CD4-positive, alpha-beta T cell (primary cell): ENCODE measurements at regions not wholly inside any gene's neighbourhood (a gene's known extent, or its start where the extent isn't known, plus 50 kb on each side); places are given as distances from the start of the nearest gene placed in this dataset.

Source experiments
- ATAC-seq: fragments of 200-7000 bp; cut with Tn5 transposase; one replicate; pipeline ENCODE4 v1.10.0; 2022; ENCODE audit warnings: mild to moderate bottlenecking; ENCODE audit not compliant: poor library complexity
- CTCF ChIA-PET: fragments of 350-600 bp; sonication (Branson Sonifier 250); formaldehyde crosslinking; loops from one replicate; lab custom pipeline; 2021; ENCODE audit warnings: antibody characterized with exemption, inconsistent platforms; lab: Charles Lee
- POLR2A ChIA-PET: fragments of 350-600 bp; sonication (Branson Sonifier 250); formaldehyde crosslinking; loops from one replicate; lab custom pipeline; 2021; ENCODE audit warnings: antibody characterized with exemption, inconsistent platforms; lab: Charles Lee
- DNase-seq, 14 experiments: peaks; one replicate each; pipeline ENCODE4 v3.0.0-alpha.2; 2013 to 2020; ENCODE audit warnings: mixed read lengths in 2 of 14
- H3K27ac ChIP-seq, 2 donors: one replicate each; pipeline versions ENCODE4 v1.5.1 to v1.7.0; 2013; ENCODE audit warnings: low read length in 2 of 2, low read depth in 1 of 2, mild to moderate bottlenecking in 1 of 2
- H3K27me3 ChIP-seq, 2 experiments: 1 replicate in 1 of 2; 2 replicates in 1 of 2; pipeline versions ENCODE4 v1.6.1 to v1.7.0; 2013; ENCODE audit warnings: low read length in 2 of 2, control low read depth in 1 of 2, mild to moderate bottlenecking in 1 of 2, moderate library complexity in 1 of 2; ENCODE audit not compliant: insufficient read depth in 2 of 2, control insufficient read depth in 1 of 2
- H3K36me3 ChIP-seq: one replicate; pipeline ENCODE4 v1.6.1; 2013; ENCODE audit warnings: low read length, control low read depth; ENCODE audit not compliant: insufficient read depth
- H3K4me1 ChIP-seq: one replicate; pipeline ENCODE4 v1.6.1; 2013; ENCODE audit warnings: low read length, control low read depth; ENCODE audit not compliant: insufficient read depth
- H3K4me3 ChIP-seq: one replicate; pipeline ENCODE4 v1.5.1; 2013; ENCODE audit warnings: mild to moderate bottlenecking, low read length, moderate library complexity
- H3K9me3 ChIP-seq, 2 experiments: 1 replicate in 1 of 2; 2 replicates in 1 of 2; pipeline versions ENCODE4 v1.6.1 to v1.7.0; 2013; ENCODE audit warnings: low read length in 2 of 2, mild to moderate bottlenecking in 2 of 2, control low read depth in 1 of 2, moderate library complexity in 1 of 2; ENCODE audit not compliant: control insufficient read depth in 1 of 2, insufficient read depth in 1 of 2
- H3K27ac Mint-ChIP-seq: one replicate; pipeline ENCODE4 v1.8.0; 2020; ENCODE audit warnings: mixed read lengths
- H3K27me3 Mint-ChIP-seq: one replicate; pipeline ENCODE4 v1.8.0; 2021; ENCODE audit warnings: mixed read lengths
- H3K36me3 Mint-ChIP-seq: one replicate; pipeline ENCODE4 v1.8.0; 2021; ENCODE audit warnings: low read depth, mixed read lengths
- H3K4me1 Mint-ChIP-seq: one replicate; pipeline ENCODE4 v1.8.0; 2021; ENCODE audit warnings: low read depth, mixed read lengths
- H3K4me3 Mint-ChIP-seq: one replicate; pipeline ENCODE4 v1.8.0; 2020; ENCODE audit warnings: mild to moderate bottlenecking, mixed read lengths
- H3K9me3 Mint-ChIP-seq: one replicate; pipeline ENCODE4 v1.8.0; 2020; ENCODE audit warnings: mixed read lengths
- CTCF ChIP-seq: fragments of 200-600 bp; IDR thresholded peaks from one replicate; pipeline ENCODE4 v1.8.0; 2022; ENCODE audit warnings: antibody characterized with exemption, mild to moderate bottlenecking
- intact Hi-C, 2 experiments: fragments of 100-400 bp; cut with DNase I in 1 of 2; cut with micrococcal nuclease in 1 of 2; formaldehyde crosslinking; loops; one replicate each; pipeline versions ENCODE4 v1.15.1 to v1.9.0; 2023 to 2025; cut with DNase I, micrococcal nuclease

DNA sequence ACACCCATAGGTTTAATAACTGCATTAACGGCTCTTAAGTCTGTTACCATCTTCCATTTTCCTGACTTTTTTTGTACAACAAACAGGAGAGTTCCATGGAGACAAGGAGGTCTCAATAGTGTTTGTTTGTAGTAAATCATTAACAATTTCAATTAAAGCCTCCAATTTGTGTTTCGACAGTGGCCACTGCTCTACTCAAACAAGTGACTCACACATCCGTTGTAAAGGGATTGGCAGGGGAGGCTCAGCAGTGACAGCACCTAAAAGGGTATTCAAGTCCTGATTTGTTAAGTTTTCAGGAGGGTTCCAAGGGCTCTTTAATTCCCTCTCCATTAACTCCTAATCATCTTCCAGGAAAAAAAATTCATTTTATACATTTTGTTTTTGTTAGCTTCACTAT lies 1454.2 kb downstream of the NLGN4Y start:
- Histone ChIP-seq H3K27me3 (no peaks in the 10 kb centered on the region), H3K27ac (no peak overlapping the region), H3K4me1 (no peaks in the 10 kb centered on the region), H3K9me3 (no peaks in the 10 kb centered on the region), H3K4me3 (no peak overlapping the region), H3K36me3 (no peaks in the 10 kb centered on the region)
- ChIA-PET CTCF (no interaction called here), POLR2A (no interaction called here)
- no peak for TF ChIP-seq CTCF
- DNase-seq (no peak), ATAC-seq (no peak)
- Mint-ChIP-seq H3K27me3 (no peaks in the 10 kb centered on the region), H3K4me3 (no peak overlapping the region), H3K27ac (no peak overlapping the region), H3K4me1 (no peaks in the 10 kb centered on the region), H3K9me3 (peaks cover 7% of the 10 kb centered on the region), H3K36me3 (no peaks in the 10 kb centered on the region)
- intact Hi-C loops: loop anchor here in 1 of 2 experiments (10.0 kb wide), 1 partner anchor 56 kb away; no protein-coding TSS in a partner anchor

GRCh38 chrY:15984651-15985398 lies 1460.5 kb downstream of the NLGN4Y start:
- no peaks in the 10 kb centered on the region for H3K9me3 Mint-ChIP-seq
- CTCF ChIA-PET: no interaction called here
- H3K4me1 Mint-ChIP-seq: no peaks in the 10 kb centered on the region
- no peaks in the 10 kb centered on the region for H3K9me3 ChIP-seq
- intact Hi-C loops: no loop called here
- no peaks in the 10 kb centered on the region for H3K4me1 ChIP-seq
- POLR2A ChIA-PET: no interaction called here
- H3K27ac Mint-ChIP-seq: no peak overlapping the region
- DNase-seq (no peak), ATAC-seq (no peak)
- H3K27me3 ChIP-seq: no peaks in the 10 kb centered on the region
- H3K4me3 Mint-ChIP-seq: no peak overlapping the region
- no peaks in the 10 kb centered on the region for H3K27me3 Mint-ChIP-seq
- no peak overlapping the region for H3K27ac ChIP-seq
- no peak for TF ChIP-seq CTCF
- H3K4me3 ChIP-seq: no peak overlapping the region
- no peaks in the 10 kb centered on the region for H3K36me3 ChIP-seq
- H3K36me3 Mint-ChIP-seq: no peaks in the 10 kb centered on the region

DNA sequence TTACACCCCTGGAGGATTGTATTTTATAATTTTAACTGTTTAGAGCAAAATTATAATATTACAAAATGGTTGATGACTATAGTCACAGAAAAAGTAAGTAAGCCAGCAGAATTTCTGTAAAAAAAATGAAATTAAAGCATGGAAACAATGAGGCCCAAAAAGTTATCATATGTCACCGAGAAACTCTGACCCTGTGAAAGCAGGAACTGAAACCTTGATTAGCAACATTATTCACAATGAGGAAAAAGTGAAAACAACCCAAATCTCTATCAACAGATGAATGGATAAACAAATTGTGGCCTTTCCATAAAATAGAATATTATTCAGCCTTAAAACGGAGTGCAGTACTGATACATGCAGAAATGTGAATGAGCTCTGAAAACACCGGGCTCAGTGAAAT lies 1471.7 kb downstream of the NLGN4Y start:
- Histone ChIP-seq H3K9me3 (no peaks in the 10 kb centered on the region), H3K4me3 (no peak overlapping the region), H3K36me3 (no peaks in the 10 kb centered on the region), H3K27ac (no peak overlapping the region), H3K4me1 (no peaks in the 10 kb centered on the region), H3K27me3 (no peaks in the 10 kb centered on the region)
- DNase-seq: no peak
- ChIA-PET CTCF (no interaction called here), POLR2A (no interaction called here)
- no peak overlapping the region for H3K4me3 Mint-ChIP-seq
- TF ChIP-seq CTCF: no peak
- intact Hi-C loops: loop anchor here in 1 of 2 experiments (10.0 kb wide), 1 partner anchor 61 kb away; no protein-coding TSS in a partner anchor
- no peaks in the 10 kb centered on the region for H3K27me3 Mint-ChIP-seq
- no peak for ATAC-seq
- H3K4me1 Mint-ChIP-seq: no peaks in the 10 kb centered on the region
- H3K36me3 Mint-ChIP-seq: no peaks in the 10 kb centered on the region
- H3K9me3 Mint-ChIP-seq: no peaks in the 10 kb centered on the region
- H3K27ac Mint-ChIP-seq: no peak overlapping the region
